Ovary (tissue), 7 donors: ENCODE measurements at regions not wholly inside any gene's neighbourhood (a gene's known extent, or its start where the extent isn't known, plus 50 kb on each side); places are given as distances from the start of the nearest gene placed in this dataset.

Experiments used
- DNase-seq, 5 donors: peaks; one replicate each; pipeline ENCODE4 v3.0.0-alpha.2; 2019 to 2020
- H3K27ac ChIP-seq, 2 donors: fragments of 200-600 bp; one replicate each; pipeline versions ENCODE4 v1.5.1 to v1.8.0; 2019 to 2022
- H3K27me3 ChIP-seq: fragments of 200-600 bp; one replicate; pipeline ENCODE4 v1.8.0; 2022
- H3K36me3 ChIP-seq: fragments of 200-600 bp; sonication (generic); one replicate; pipeline ENCODE4 v1.5.1; 2019
- H3K4me1 ChIP-seq: one replicate; pipeline ENCODE4 v1.8.1; 2013; ENCODE audit warnings: mild to moderate bottlenecking, moderate library complexity; ENCODE audit not compliant: insufficient read depth
- H3K4me3 ChIP-seq: fragments of 200-600 bp; sonication (generic); one replicate; pipeline ENCODE4 v1.5.1; 2017
- H3K9me3 ChIP-seq, 2 donors: fragments of 200-600 bp in 1 of 2; sonication (generic) in 1 of 2; one replicate each; pipeline versions ENCODE4 v1.5.1 to v1.8.1; 2013 to 2019; ENCODE audit warnings: mild to moderate bottlenecking in 1 of 2, moderate library complexity in 1 of 2
- CTCF ChIP-seq, 3 donors: fragments of 450-650 bp in 2 of 3; fragments of 200-600 bp in 1 of 3; IDR thresholded peaks; one replicate each; pipeline versions ENCODE4 v1.5.1 to v1.8.0; 2016 to 2022; ENCODE audit warnings: antibody characterized with exemption in 3 of 3, mild to moderate bottlenecking in 1 of 3
- EP300 ChIP-seq: sonication (generic); formaldehyde crosslinking; IDR thresholded peaks from one replicate; pipeline ENCODE4 v1.6.1; 2017; ENCODE audit warnings: antibody characterized with exemption
- POLR2A ChIP-seq: fragments of 450-650 bp; IDR thresholded peaks from one replicate; pipeline ENCODE4 v1.6.1; 2017; ENCODE audit warnings: antibody characterized with exemption, mild to moderate bottlenecking, moderate library complexity
- WGBS, 3 donors: extraction: QIAGEN DNeasy Blood & Tissue Kit in 1 of 3; methylation state at CpG; one replicate each; pipeline versions ENCODE4 v1.1.5 to v1.1.7; 2013 to 2017; 5-methylcytosine and 5-hydroxymethylcytosine counted together
- intact Hi-C, 4 donors: fragments of 100-400 bp; cut with DNase I; formaldehyde crosslinking; loops; one replicate each; pipeline versions ENCODE4 v1.11.0 to v1.15.1; 2022 to 2023
- donor health status: DM: no; HTN: no; CAD: no; lungs with moderate emphysema.
- donor health status: DM: no; HTN: no; CAD: no.
- donor health status: Bipolar disorder and iron deficiency.
- donor health status: DM: no; HTN: no; CAD: no.
- donor health status: DM: yes; HTN: yes; CAD: no.

DNA sequence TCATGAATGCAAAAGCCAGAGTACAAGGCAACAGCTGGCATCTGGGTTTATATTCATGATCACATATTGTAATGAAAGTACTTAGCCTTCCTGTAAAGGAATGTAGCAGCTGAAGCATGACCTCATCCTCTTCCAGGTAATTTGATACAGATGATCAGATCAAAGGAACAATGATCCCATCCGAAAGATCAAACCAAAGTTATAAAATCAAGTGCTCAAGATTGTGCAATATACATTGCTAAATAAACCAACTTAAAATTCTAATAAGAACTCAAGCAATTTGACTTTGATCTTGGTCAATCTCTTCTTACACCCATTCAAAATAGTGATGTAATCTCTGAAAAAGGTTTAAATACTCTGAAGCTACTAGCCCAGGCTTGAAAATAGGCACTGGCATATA, 113.1 kb upstream of the INPP4B start:
- H3K36me3 ChIP-seq: no peaks in the 10 kb centered on the region
- H3K27ac ChIP-seq: no peak overlapping the region
- H3K9me3 ChIP-seq: no peaks in the 10 kb centered on the region
- intact Hi-C loops: no loop called here
- TF ChIP-seq POLR2A (no peak), EP300 (no peak), CTCF (IDR thresholded peaks at IDR 0.05) (no peak)
- no peaks in the 10 kb centered on the region for H3K4me1 ChIP-seq
- H3K27me3 ChIP-seq: no peaks in the 10 kb centered on the region
- DNase-seq: no peak
- WGBS, 3 donors: 87 to 95% (median 95%) methylated on average over 1 of the region's 1 CpG
- no peak overlapping the region for H3K4me3 ChIP-seq

- 30 to 39% (median 31%) methylated on average over 1 of the region's 1 CpG for WGBS, 3 donors
- intact Hi-C loops: no loop called here
- Histone ChIP-seq H3K36me3 (no peaks in the 10 kb centered on the region), H3K4me1 (no peaks in the 10 kb centered on the region), H3K27me3 (no peaks in the 10 kb centered on the region), H3K9me3 (no peaks in the 10 kb centered on the region), H3K27ac (no peak overlapping the region), H3K4me3 (no peak overlapping the region)
- DNase-seq: no peak
- no peak for TF ChIP-seq EP300
- no peak for TF ChIP-seq POLR2A
- no peak for TF ChIP-seq CTCF (IDR thresholded peaks at IDR 0.05)
These were observed 114.0 kb upstream of the INPP4B start for GRCh38 chr4:142960126-142960525.

- TF ChIP-seq CTCF (IDR thresholded peaks at IDR 0.05) (no peak), EP300 (no peak), POLR2A (no peak)
- no peak overlapping the region for H3K4me3 ChIP-seq
- no peaks in the 10 kb centered on the region for H3K9me3 ChIP-seq
- H3K27ac ChIP-seq: no peak overlapping the region
- 44 to 56% (median 51%) methylated on average over 6 of the region's 6 CpGs for WGBS, 3 donors
- H3K36me3 ChIP-seq: no peaks in the 10 kb centered on the region
- no peak for DNase-seq
- H3K4me1 ChIP-seq: no peaks in the 10 kb centered on the region
- intact Hi-C loops: no loop called here
- H3K27me3 ChIP-seq: no peaks in the 10 kb centered on the region
These were observed 115.0 kb upstream of the INPP4B start for GRCh38 chr4:142960867-142961644.

- TF ChIP-seq POLR2A (no peak), CTCF (IDR thresholded peaks at IDR 0.05) (no peak), EP300 (no peak)
- H3K27ac ChIP-seq: no peak overlapping the region
- no peak overlapping the region for H3K4me3 ChIP-seq
- 2 to 5% (median 4%) methylated on average over 1 of the region's 1 CpG for WGBS, 3 donors
- H3K9me3 ChIP-seq: no peaks in the 10 kb centered on the region
- no peaks in the 10 kb centered on the region for H3K27me3 ChIP-seq
- H3K36me3 ChIP-seq: no peaks in the 10 kb centered on the region
- H3K4me1 ChIP-seq: no peaks in the 10 kb centered on the region
- intact Hi-C loops: no loop called here
- peak in 3 of 5 donors; percentile 24 to 57 (median 54) for DNase-seq
These were observed 115.8 kb upstream of the INPP4B start for GRCh38 chr4:142961866-142962265.
